Vagina (tissue), 2 donors: ENCODE measurements at regions not wholly inside any gene's neighbourhood (a gene's known extent, or its start where the extent isn't known, plus 50 kb on each side); places are given as distances from the start of the nearest gene placed in this dataset.

ENCODE experiments used
- DNase-seq, 2 donors: peaks; one replicate each; pipeline ENCODE4 v3.0.0-alpha.2; 2017; ENCODE audit errors: extremely low spot score in 2 of 2
- H3K27ac ChIP-seq: fragments of 200-600 bp; sonication (generic); one replicate; pipeline ENCODE4 v1.5.1; 2019
- H3K27me3 ChIP-seq: fragments of 200-600 bp; sonication (generic); one replicate; pipeline ENCODE4 v1.5.1; 2019
- H3K36me3 ChIP-seq, 2 donors: fragments of 200-600 bp; sonication (generic); one replicate each; pipeline ENCODE4 v1.5.1; 2017 to 2019
- H3K4me1 ChIP-seq: fragments of 200-600 bp; sonication (generic); one replicate; pipeline ENCODE4 v1.5.1; 2019
- H3K4me3 ChIP-seq, 2 donors: fragments of 200-600 bp; sonication (generic); 1 replicate in 1 of 2; 2 replicates in 1 of 2; pipeline ENCODE4 v1.5.1; 2016 to 2019
- H3K9me3 ChIP-seq: fragments of 200-600 bp; sonication (generic); one replicate; pipeline ENCODE4 v1.5.1; 2019
- POLR2A ChIP-seq, 2 donors: fragments of 450-650 bp; IDR thresholded peaks; one replicate each; pipeline ENCODE4 v1.6.1; 2017; ENCODE audit warnings: antibody characterized with exemption in 2 of 2, mild to moderate bottlenecking in 2 of 2, moderate library complexity in 2 of 2
- POLR2AphosphoS5 ChIP-seq, 2 donors: sonication (generic); formaldehyde crosslinking; IDR thresholded peaks; one replicate each; pipeline ENCODE4 v1.9.0; 2017; ENCODE audit warnings: antibody characterized with exemption in 2 of 2, mild to moderate bottlenecking in 2 of 2, low read depth in 1 of 2; ENCODE audit not compliant: insufficient read depth in 1 of 2
- intact Hi-C: fragments of 100-400 bp; cut with DNase I; formaldehyde crosslinking; loops from one replicate; pipeline ENCODE4 v1.15.1; 2023
- TF ChIP-seq, protein P1 (sequence below), 3 experiments: fragments of 450-650 bp in 2 of 3; fragments of 200-600 bp in 1 of 3; sonication (generic) in 1 of 3; IDR thresholded peaks; one replicate each; pipeline ENCODE4 v1.5.1; 2017 to 2019; ENCODE audit warnings: antibody characterized with exemption in 3 of 3, mild to moderate bottlenecking in 2 of 3, moderate library complexity in 2 of 3

DNA sequence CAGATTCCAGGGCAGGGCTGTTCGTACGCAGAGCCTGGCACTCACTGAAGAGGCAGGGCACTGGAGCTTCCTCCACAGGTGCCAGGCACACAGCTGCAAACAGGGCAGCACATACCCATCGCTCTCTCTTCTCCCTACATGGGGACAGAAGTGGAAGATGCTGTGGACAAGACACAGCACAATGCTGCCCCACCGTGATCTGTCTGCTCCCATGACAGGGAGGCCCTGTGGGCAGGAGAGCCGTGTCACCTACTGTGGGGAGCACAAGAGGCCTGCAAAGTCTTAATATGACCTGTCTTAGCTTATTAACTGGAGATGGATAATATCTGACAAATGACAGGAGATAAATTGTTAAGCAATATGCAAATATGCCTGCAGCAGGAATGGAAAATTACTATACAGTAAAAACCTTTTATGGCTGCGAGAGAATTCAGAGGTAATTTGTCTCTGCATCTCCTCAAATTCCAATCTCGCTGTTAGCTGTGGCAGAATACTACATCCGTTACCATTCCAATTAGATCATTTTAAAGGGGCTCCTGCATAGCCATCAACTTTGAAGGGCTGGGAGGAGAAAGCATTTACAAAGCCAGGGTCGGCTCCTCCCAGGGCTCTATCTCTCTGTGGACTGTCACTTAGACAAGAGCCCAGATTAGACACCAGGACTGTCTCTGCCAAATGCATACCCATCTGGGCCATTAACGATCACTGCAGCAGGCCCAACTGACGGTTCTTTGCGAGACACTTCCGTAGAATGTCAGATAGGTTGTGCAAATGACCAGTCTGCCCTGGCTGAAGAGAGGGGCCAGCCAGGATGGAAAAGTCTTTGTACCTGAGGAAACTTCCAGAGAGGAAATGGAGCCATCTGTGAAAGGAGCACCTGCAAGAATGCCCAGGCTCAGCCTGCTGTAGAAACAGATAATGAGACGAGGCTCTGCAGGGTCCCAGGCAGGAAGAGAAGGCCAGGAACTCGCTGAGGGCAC is 90.7 kb upstream of the FSTL4 start:
- Histone ChIP-seq H3K36me3 (no peaks in the 10 kb centered on the region), H3K4me3 (no peak overlapping the region), H3K4me1 (no peaks in the 10 kb centered on the region), H3K27ac (no peak overlapping the region), H3K27me3 (no peaks in the 10 kb centered on the region), H3K9me3 (no peaks in the 10 kb centered on the region)
- TF ChIP-seq, protein P1, sequence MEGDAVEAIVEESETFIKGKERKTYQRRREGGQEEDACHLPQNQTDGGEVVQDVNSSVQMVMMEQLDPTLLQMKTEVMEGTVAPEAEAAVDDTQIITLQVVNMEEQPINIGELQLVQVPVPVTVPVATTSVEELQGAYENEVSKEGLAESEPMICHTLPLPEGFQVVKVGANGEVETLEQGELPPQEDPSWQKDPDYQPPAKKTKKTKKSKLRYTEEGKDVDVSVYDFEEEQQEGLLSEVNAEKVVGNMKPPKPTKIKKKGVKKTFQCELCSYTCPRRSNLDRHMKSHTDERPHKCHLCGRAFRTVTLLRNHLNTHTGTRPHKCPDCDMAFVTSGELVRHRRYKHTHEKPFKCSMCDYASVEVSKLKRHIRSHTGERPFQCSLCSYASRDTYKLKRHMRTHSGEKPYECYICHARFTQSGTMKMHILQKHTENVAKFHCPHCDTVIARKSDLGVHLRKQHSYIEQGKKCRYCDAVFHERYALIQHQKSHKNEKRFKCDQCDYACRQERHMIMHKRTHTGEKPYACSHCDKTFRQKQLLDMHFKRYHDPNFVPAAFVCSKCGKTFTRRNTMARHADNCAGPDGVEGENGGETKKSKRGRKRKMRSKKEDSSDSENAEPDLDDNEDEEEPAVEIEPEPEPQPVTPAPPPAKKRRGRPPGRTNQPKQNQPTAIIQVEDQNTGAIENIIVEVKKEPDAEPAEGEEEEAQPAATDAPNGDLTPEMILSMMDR (IDR thresholded peaks at IDR 0.05), result no peak
- TF ChIP-seq POLR2AphosphoS5 (IDR thresholded peaks at IDR 0.05; ENCODE audit: insufficient read depth in 1 of 2, low read depth in 1 of 2) (no peak), POLR2A (IDR thresholded peaks at IDR 0.05) (no peak)
- intact Hi-C loops, result no loop called here
- peak in 1 of 2 donors; percentile 58 for DNase-seq

GRCh38 chr5:133701871-133702270 is 89.5 kb upstream of the FSTL4 start:
- TF ChIP-seq, protein P1 (IDR thresholded peaks at IDR 0.05), result no peak
- TF ChIP-seq POLR2AphosphoS5 (IDR thresholded peaks at IDR 0.05; ENCODE audit: insufficient read depth in 1 of 2, low read depth in 1 of 2), result no peak
- no peak for TF ChIP-seq POLR2A (IDR thresholded peaks at IDR 0.05)
- no peaks in the 10 kb centered on the region for H3K36me3 ChIP-seq
- intact Hi-C loops, result no loop called here
- H3K27me3 ChIP-seq, result no peaks in the 10 kb centered on the region
- H3K27ac ChIP-seq, result no peak overlapping the region
- DNase-seq, result no peak
- H3K4me1 ChIP-seq, result no peaks in the 10 kb centered on the region
- no peak overlapping the region for H3K4me3 ChIP-seq
- H3K9me3 ChIP-seq, result no peaks in the 10 kb centered on the region

DNA sequence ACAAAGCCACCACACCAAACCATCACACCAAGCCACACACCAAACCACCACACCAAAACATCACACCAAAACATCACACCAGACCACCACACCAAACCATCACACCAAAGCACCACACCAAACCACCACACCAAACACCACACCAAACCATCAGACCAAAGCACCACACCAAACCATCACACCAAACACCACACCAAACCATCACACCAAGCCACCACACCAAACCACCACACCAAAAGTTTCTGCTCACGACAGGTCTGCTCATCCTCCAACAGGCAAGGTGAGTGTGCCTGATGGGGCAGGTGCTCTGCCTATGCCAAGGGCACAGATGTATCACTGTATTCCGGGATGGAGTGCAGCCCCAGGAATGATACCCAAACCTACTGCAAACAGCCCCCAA is 87.9 kb upstream of the FSTL4 start:
- Histone ChIP-seq H3K27ac (no peak overlapping the region), H3K36me3 (no peaks in the 10 kb centered on the region), H3K9me3 (no peaks in the 10 kb centered on the region), H3K4me1 (no peaks in the 10 kb centered on the region), H3K4me3 (no peak overlapping the region), H3K27me3 (no peaks in the 10 kb centered on the region)
- intact Hi-C loops, result no loop called here
- TF ChIP-seq POLR2A (IDR thresholded peaks at IDR 0.05) (no peak), POLR2AphosphoS5 (IDR thresholded peaks at IDR 0.05; ENCODE audit: insufficient read depth in 1 of 2, low read depth in 1 of 2) (no peak)
- TF ChIP-seq, protein P1 (IDR thresholded peaks at IDR 0.05), result no peak
- peak in 1 of 2 donors; percentile 85 for DNase-seq

DNA sequence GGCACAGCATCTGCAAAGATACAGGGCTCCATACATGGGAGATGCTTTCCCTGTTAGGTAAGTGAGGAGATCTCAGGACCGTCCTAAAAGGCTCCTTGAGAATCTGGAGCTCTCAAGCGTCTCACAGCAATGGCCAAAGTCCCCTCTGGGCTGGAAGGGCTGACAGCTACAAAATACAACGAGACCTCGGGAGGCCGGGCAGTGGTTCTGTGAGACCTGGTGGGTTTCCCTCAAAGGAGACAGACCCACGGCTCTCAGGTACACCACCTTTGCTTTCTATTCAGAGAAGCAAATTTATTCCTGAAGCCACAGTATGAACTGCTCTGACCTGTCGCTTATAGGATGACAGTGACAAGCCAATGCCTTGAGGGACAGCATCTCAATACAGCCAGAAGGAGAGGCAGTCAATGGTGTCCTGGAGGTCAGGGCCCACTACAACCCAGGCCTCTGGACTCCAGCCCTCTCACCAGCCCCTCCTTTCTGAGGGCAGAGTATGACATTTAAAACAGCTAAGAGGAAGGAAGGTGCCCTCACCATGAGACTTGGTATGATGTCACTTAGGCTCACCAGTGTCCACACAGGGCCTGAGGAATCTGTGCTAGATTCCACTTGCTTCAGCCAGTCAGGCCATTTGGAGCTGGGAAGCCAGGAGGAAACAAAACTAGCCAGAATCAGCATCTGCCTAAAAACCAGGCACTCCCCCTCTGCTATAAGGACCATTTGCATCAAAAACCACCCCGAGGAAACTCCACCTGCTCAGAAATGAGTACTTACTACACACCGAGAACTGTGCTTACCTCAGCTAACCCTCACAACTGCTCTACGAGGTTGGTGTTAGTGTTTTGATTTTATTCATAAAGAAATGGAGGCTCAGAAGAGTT is 86.5 kb upstream of the FSTL4 start:
- Histone ChIP-seq H3K4me3 (no peak overlapping the region), H3K27ac (no peak overlapping the region), H3K9me3 (no peaks in the 10 kb centered on the region), H3K36me3 (no peaks in the 10 kb centered on the region), H3K4me1 (no peaks in the 10 kb centered on the region), H3K27me3 (no peaks in the 10 kb centered on the region)
- TF ChIP-seq, protein P1 (IDR thresholded peaks at IDR 0.05), result no peak
- TF ChIP-seq POLR2A (IDR thresholded peaks at IDR 0.05), result no peak
- TF ChIP-seq POLR2AphosphoS5 (IDR thresholded peaks at IDR 0.05; ENCODE audit: insufficient read depth in 1 of 2, low read depth in 1 of 2), result no peak
- intact Hi-C loops, result no loop called here
- no peak for DNase-seq
